IPS-18a (cell line): ENCODE measurements at regions not wholly inside any gene's neighbourhood (a gene's known extent, or its start where the extent isn't known, plus 50 kb on each side); places are given as distances from the start of the nearest gene placed in this dataset.

Experiments
- H3K27ac ChIP-seq: one replicate; pipeline ENCODE4 v1.5.1; 2013; ENCODE audit warnings: low read length
- H3K27me3 ChIP-seq: one replicate; pipeline ENCODE4 v1.6.1; 2013; ENCODE audit warnings: mild to moderate bottlenecking, low read length; ENCODE audit not compliant: control insufficient read depth, insufficient read depth
- H3K36me3 ChIP-seq: one replicate; pipeline ENCODE4 v1.6.1; 2013; ENCODE audit warnings: low read depth, low read length; ENCODE audit not compliant: control insufficient read depth
- H3K4me1 ChIP-seq: one replicate; pipeline ENCODE4 v1.6.1; 2013; ENCODE audit warnings: low read depth, low read length; ENCODE audit not compliant: control insufficient read depth
- H3K4me3 ChIP-seq: one replicate; pipeline ENCODE4 v1.5.1; 2013; ENCODE audit warnings: low read length
- H3K9ac ChIP-seq: one replicate; pipeline ENCODE4 v1.6.1; 2013; ENCODE audit warnings: mild to moderate bottlenecking, low read length, moderate library complexity
- H3K9me3 ChIP-seq: one replicate; pipeline ENCODE4 v1.6.1; 2013; ENCODE audit warnings: low read depth, low read length; ENCODE audit not compliant: control insufficient read depth

DNA sequence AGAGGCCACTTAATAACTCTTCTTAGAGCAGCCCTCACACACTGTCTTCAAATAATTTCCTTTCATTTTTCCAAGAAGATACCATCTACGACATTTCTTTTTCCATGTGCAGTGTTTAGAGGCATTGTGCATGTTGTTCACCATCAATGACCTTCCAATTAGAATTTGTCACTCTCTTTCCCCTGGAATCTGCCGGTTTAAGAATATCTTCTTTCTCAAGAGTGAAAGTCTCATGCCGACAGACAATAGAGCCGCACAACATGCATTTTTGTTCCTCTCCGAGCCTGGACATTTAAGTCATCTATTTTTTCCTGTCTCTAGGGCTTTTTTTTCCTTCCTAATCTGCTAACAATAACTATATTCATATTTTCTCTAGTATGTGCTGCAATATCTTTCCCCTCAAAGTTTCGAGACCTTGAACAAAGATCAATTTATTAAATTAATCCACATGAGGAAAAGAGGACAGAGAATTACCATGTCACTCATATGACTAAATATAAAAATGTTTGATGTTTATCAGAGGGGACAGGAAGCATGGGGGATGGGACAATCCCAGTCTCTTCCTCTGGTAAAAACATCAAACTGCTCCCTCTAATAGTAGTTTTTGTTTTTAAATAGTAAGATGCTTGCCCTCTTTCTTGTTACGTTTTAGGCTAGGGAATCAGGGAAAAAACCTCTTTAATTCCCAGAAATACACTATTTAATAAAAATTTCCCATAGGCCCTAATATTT is 893.4 kb downstream of the C6orf118 start:
- Histone ChIP-seq H3K4me3 (no peak overlapping the region), H3K27me3 (no peaks in the 10 kb centered on the region), H3K4me1 (peaks cover 8% of the 10 kb centered on the region), H3K9ac (no peak overlapping the region), H3K36me3 (no peaks in the 10 kb centered on the region), H3K9me3 (no peaks in the 10 kb centered on the region), H3K27ac (no peak overlapping the region)

- H3K9ac ChIP-seq, result no peak overlapping the region
- no peaks in the 10 kb centered on the region for H3K27me3 ChIP-seq
- H3K4me3 ChIP-seq, result no peak overlapping the region
- H3K36me3 ChIP-seq, result no peaks in the 10 kb centered on the region
- no peaks in the 10 kb centered on the region for H3K9me3 ChIP-seq
- no peak overlapping the region for H3K27ac ChIP-seq
- peaks cover 8% of the 10 kb centered on the region for H3K4me1 ChIP-seq
Measured at GRCh38 chr6:164414695-164415094, 894.7 kb downstream of the C6orf118 start.

- peaks cover 8% of the 10 kb centered on the region for H3K4me1 ChIP-seq
- no peaks in the 10 kb centered on the region for H3K9me3 ChIP-seq
- H3K27me3 ChIP-seq, result no peaks in the 10 kb centered on the region
- no peak overlapping the region for H3K4me3 ChIP-seq
- no peaks in the 10 kb centered on the region for H3K36me3 ChIP-seq
- H3K27ac ChIP-seq, result no peak overlapping the region
- H3K9ac ChIP-seq, result no peak overlapping the region
Measured at GRCh38 chr6:164412566-164412965, 896.8 kb downstream of the C6orf118 start.

DNA sequence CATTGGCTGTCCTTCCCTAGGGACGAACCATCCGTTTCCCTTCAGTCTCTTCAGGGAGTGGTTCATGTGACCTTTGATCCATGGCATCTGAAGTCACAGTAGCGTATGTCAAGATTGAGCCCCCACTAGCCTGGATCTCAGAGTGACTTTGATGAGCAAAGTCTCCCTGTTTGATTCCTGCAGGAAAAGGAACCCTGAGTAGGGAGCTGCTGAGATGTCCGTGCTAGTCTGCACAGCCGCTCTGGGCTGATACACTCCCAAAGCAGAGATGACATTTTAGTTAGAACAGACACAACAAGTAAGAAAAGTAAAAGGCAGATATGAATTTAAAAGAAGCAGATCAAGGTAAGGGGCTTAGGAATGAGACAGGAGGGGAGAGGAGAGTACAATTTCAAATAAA is 899.4 kb downstream of the C6orf118 start:
- H3K27me3 ChIP-seq, result no peaks in the 10 kb centered on the region
- H3K4me1 ChIP-seq, result no peaks in the 10 kb centered on the region
- no peak overlapping the region for H3K27ac ChIP-seq
- H3K36me3 ChIP-seq, result no peaks in the 10 kb centered on the region
- no peak overlapping the region for H3K4me3 ChIP-seq
- H3K9ac ChIP-seq, result no peak overlapping the region
- no peaks in the 10 kb centered on the region for H3K9me3 ChIP-seq

DNA sequence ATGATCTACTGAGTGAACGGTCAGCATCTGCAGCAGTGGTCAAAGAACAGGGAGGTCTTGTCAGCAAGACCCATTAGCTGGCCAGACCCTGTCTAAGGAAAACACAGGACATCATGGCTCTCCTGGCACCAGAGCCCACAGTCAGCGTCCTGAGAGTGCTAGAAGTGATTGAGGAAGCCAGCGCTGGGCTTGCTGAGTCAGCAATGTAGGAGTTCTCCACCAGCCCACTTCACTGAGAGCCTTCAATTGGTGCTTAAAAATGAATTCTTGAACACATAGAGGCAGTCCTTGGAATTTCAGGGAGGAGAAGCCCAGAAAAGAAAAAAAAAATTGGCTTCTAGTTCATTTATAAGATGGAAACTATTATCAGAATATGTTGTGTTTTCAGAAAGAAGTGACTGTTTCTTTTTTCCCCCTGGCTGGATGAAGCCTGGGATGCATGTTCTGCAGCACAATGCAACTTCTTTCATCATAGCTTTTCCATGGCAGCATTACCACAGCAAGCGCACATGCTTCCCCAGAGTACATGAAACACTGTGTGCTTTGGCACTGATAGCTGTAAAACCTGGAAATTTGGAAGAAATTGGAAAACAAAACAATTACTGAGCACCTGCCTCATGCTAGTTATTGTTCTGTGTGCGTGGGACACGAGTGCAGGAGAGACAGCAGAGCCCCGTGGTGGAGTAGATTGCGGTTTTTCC is 899.9 kb downstream of the C6orf118 start:
- H3K9ac ChIP-seq, result no peak overlapping the region
- no peak overlapping the region for H3K27ac ChIP-seq
- no peaks in the 10 kb centered on the region for H3K27me3 ChIP-seq
- H3K4me3 ChIP-seq, result no peak overlapping the region
- H3K9me3 ChIP-seq, result no peaks in the 10 kb centered on the region
- H3K4me1 ChIP-seq, result no peaks in the 10 kb centered on the region
- no peaks in the 10 kb centered on the region for H3K36me3 ChIP-seq

GRCh38 chr6:164408868-164409267 is 900.5 kb downstream of the C6orf118 start:
- Histone ChIP-seq H3K27me3 (no peaks in the 10 kb centered on the region), H3K9me3 (no peaks in the 10 kb centered on the region), H3K4me1 (no peaks in the 10 kb centered on the region), H3K9ac (no peak overlapping the region), H3K36me3 (no peaks in the 10 kb centered on the region), H3K27ac (no peak overlapping the region), H3K4me3 (no peak overlapping the region)

GRCh38 chr6:164404812-164405488 is 904.5 kb downstream of the C6orf118 start:
- no peak overlapping the region for H3K9ac ChIP-seq
- no peaks in the 10 kb centered on the region for H3K9me3 ChIP-seq
- no peak overlapping the region for H3K27ac ChIP-seq
- no peak overlapping the region for H3K4me3 ChIP-seq
- H3K4me1 ChIP-seq, result no peaks in the 10 kb centered on the region
- H3K36me3 ChIP-seq, result no peaks in the 10 kb centered on the region
- H3K27me3 ChIP-seq, result no peaks in the 10 kb centered on the region

- Histone ChIP-seq H3K27ac (no peak overlapping the region), H3K9me3 (no peaks in the 10 kb centered on the region), H3K27me3 (no peaks in the 10 kb centered on the region), H3K4me3 (no peak overlapping the region), H3K36me3 (no peaks in the 10 kb centered on the region), H3K4me1 (peaks cover 3% of the 10 kb centered on the region), H3K9ac (no peak overlapping the region)
Measured at GRCh38 chr6:164401871-164402270, 907.5 kb downstream of the C6orf118 start.

DNA sequence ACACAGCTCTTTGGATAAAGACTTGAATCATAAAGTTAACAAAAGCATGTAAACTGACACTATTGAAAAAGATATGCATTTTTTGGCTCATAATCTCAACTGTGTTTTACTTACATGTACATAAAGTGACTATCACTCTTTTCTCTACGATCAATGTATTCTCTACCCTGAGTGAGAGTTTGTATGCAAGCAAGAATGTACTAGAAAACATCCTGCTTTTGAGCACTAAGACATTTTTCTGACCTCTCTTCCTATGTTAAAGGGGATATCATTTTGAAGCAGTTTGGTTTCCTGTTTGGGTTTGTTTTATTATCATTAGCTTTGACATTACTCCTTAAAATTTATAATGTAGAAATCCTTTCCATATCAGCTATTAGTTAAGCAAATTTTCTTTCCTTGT is 910.8 kb downstream of the C6orf118 start:
- Histone ChIP-seq H3K36me3 (no peaks in the 10 kb centered on the region), H3K27me3 (no peaks in the 10 kb centered on the region), H3K9me3 (no peaks in the 10 kb centered on the region), H3K27ac (no peak overlapping the region), H3K4me1 (peaks cover 10% of the 10 kb centered on the region), H3K4me3 (no peak overlapping the region), H3K9ac (no peak overlapping the region)

DNA sequence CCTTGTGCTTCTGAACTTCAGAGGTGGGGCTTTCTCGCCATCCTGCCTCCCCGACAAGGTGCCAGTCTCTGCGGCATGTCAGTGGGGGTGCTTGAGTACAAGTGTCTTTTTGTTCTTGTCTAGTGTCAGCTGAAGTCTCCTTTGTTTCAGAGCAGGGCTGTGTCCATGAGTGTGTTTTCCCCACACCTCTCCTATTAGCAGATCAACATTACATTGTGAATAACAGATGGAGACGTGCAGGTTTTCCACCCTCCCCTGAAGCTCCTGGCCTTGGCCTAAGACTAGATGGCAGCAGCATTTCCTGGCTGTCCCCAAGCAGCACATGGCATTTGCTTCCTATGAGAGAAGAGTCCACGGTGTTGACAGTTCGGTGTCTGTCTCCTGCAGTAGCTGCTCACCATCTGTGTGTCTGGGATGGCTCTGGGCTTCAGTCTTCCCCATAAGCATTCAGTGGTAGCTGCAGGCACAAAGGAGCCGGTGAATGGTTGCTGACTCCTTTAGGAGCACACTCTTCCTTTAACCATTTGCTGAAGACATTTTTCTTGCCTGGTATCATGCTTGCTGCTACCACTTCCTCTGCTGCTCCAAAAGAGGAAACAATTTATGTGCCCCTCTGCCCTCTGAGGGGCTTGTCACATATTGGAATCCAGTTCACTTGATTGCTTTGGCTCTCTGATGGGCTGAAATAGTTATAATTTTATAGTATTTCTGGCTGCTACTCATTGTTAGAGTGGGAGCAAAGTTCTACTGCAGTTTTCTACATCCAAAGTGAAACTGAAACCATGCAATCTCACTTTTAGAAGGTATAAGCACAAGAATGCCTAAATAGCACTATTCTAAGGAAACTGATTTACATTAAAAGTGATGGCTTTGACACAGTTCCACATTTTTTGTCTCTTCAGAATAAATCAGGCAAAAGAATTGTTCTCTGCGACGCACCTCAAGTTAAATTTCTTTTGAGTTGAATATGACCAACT is 913.0 kb downstream of the C6orf118 start:
- no peaks in the 10 kb centered on the region for H3K36me3 ChIP-seq
- peaks cover 10% of the 10 kb centered on the region for H3K4me1 ChIP-seq
- no peak overlapping the region for H3K9ac ChIP-seq
- H3K27ac ChIP-seq, result no peak overlapping the region
- H3K27me3 ChIP-seq, result no peaks in the 10 kb centered on the region
- H3K9me3 ChIP-seq, result no peaks in the 10 kb centered on the region
- H3K4me3 ChIP-seq, result no peak overlapping the region

- no peak overlapping the region for H3K4me3 ChIP-seq
- H3K9me3 ChIP-seq, result no peaks in the 10 kb centered on the region
- no peak overlapping the region for H3K27ac ChIP-seq
- no peaks in the 10 kb centered on the region for H3K27me3 ChIP-seq
- H3K9ac ChIP-seq, result no peak overlapping the region
- peaks cover 4% of the 10 kb centered on the region for H3K4me1 ChIP-seq
- H3K36me3 ChIP-seq, result no peaks in the 10 kb centered on the region
Measured at GRCh38 chr6:164379795-164380194, 929.6 kb downstream of the C6orf118 start.
